Umbilical cord (tissue), 1 donor: ENCODE measurements at regions not wholly inside any gene's neighbourhood (a gene's known extent, or its start where the extent isn't known, plus 50 kb on each side); places are given as distances from the start of the nearest gene placed in this dataset.

Experiments used
- DNase-seq: peaks from one replicate; pipeline ENCODE4 v3.0.0-alpha.2; 2015; ENCODE audit warnings: low spot score

- DNase-seq = no peak
These were observed 216.1 kb downstream of the NUAK1 start for GRCh38 chr12:105922670-105923102.

GRCh38 chr12:105924526-105925208 is 214.1 kb downstream of the NUAK1 start:
- peak; percentile 62 for DNase-seq

- DNase-seq = no peak
These were observed 211.2 kb downstream of the NUAK1 start for GRCh38 chr12:105927564-105927963.

GRCh38 chr12:105928436-105928835 is 210.3 kb downstream of the NUAK1 start:
- DNase-seq = no peak

- DNase-seq = no peak
These were observed 209.6 kb downstream of the NUAK1 start for GRCh38 chr12:105929192-105929591.

GRCh38 chr12:105930557-105931503 is 207.9 kb downstream of the NUAK1 start:
- DNase-seq = no peak

- DNase-seq = peak; percentile 28
These were observed 206.8 kb downstream of the NUAK1 start for GRCh38 chr12:105931762-105932570.

GRCh38 chr12:105933671-105934665 is 204.8 kb downstream of the NUAK1 start:
- DNase-seq = peak; percentile 53

- DNase-seq = no peak
These were observed 203.6 kb downstream of the NUAK1 start for GRCh38 chr12:105935106-105935505.

GRCh38 chr12:105935981-105936380 is 202.8 kb downstream of the NUAK1 start:
- DNase-seq = no peak

GRCh38 chr12:105936496-105936895 is 202.3 kb downstream of the NUAK1 start:
- no peak for DNase-seq

- no peak for DNase-seq
These were observed 201.7 kb downstream of the NUAK1 start for GRCh38 chr12:105937009-105937408.

- no peak for DNase-seq
These were observed 199.5 kb downstream of the NUAK1 start for GRCh38 chr12:105939181-105939721.

- no peak for DNase-seq
These were observed 196.5 kb downstream of the NUAK1 start for GRCh38 chr12:105942281-105942680.

- no peak for DNase-seq
These were observed 195.2 kb downstream of the NUAK1 start for GRCh38 chr12:105943525-105943924.

GRCh38 chr12:105944628-105945027 is 194.1 kb downstream of the NUAK1 start:
- no peak for DNase-seq

GRCh38 chr12:105945880-105946279 is 192.9 kb downstream of the NUAK1 start:
- DNase-seq = no peak

GRCh38 chr12:105946493-105946901 is 192.3 kb downstream of the NUAK1 start:
- peak; percentile 78 for DNase-seq

GRCh38 chr12:105947906-105948305 is 190.8 kb downstream of the NUAK1 start:
- DNase-seq = no peak

GRCh38 chr12:105948331-105948730 is 190.4 kb downstream of the NUAK1 start:
- DNase-seq = no peak
